Stimulated activated CD8-positive, alpha-beta memory T cell treated with anti-CD3 and anti-CD28 coated beads, Interleukin-15, amount 100 ng/mL, for 48 hours (primary cell): ENCODE measurements at regions not wholly inside any gene's neighbourhood (a gene's known extent, or its start where the extent isn't known, plus 50 kb on each side); places are given as distances from the start of the nearest gene placed in this dataset.

Source experiments
- DNase-seq, 2 donors: peaks; one replicate each; pipeline ENCODE4 v3.0.0-alpha.2; 2020; ENCODE audit warnings: low read depth in 2 of 2

GRCh38 chr5:96072138-96072790, 110.6 kb upstream of the ELL2 start:
- no peak for DNase-seq

DNA sequence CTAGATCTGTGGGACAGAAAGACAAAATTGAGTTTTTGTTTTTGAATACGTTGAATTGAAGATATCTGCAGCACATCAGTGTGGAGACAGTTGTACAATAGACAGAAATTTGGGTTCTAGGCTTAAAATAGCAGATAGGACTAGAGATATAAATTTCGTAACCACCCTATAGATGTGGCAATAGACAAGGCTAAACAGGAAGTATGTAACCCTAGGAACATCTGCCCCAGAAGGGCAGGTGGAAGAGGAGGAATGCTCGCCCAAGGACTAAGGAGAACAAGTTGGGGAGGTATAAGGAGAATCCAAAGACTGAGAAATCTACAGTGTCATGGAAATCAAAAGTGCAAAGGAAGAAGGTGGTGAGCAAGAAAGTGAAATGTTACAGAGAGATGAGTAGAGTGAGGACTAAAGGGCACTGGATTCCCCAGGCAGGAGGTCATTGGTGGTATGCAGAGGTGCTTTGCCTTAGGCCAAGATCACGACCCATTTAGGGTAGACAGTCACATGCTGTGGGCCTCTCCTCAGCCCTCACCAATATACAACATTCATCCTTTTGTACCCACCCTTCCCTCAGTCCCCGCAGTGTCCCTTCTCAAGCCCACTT, 109.1 kb upstream of the ELL2 start:
- DNase-seq: no peak

DNA sequence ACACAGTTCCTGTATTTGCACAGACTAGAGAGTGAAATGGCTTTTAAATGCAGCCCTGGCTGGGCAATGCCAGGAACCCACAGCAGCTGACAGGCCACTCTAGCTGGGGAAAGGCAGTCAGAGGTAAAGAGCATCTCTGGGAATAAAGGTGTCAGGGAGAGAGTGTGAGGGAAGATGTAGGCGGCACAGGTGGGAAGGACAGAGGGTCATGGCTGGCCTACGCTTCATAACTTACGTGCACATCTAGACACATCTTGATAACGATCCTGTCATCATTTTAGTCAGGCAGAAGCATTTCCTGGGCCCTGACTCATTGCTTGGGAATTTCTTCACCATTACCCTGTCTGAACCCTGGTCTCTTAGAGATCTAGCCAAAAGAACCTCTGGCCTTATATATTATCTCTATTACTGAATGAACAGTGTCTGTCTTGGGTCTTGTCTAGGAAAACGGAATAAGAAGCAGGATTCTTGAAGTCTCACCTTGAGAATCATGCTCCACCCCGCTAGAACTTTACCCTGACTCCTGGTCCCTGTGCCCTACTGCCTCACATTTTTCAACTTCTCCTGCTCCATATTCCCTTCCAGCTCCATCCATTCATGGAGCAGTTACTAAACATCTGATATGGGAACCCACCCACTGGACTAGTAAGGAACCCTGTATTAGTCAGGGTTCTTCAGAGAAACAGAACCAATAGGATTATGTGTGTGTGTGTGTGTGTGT, 106.4 kb upstream of the ELL2 start:
- peak in 1 of 2 donors; percentile 19 for DNase-seq

GRCh38 chr5:96067251-96067650, 105.6 kb upstream of the ELL2 start:
- DNase-seq: no peak

DNA sequence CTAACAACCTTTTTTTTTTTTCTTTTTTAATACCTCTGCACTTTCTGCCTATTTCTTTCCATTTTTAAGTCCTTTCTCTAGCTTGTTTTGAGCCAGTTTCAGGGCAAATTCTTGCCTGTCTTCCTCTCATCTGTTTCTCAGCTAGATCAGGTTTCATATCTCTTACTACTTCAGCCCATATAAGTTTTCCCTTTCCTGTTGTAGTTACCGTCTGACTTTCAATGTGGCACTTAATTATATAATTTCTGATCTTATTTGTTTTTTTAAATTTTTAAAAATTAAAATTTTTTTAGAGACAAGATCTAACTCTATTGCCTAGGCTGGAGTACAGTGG, 104.7 kb upstream of the ELL2 start:
- DNase-seq: no peak

DNA sequence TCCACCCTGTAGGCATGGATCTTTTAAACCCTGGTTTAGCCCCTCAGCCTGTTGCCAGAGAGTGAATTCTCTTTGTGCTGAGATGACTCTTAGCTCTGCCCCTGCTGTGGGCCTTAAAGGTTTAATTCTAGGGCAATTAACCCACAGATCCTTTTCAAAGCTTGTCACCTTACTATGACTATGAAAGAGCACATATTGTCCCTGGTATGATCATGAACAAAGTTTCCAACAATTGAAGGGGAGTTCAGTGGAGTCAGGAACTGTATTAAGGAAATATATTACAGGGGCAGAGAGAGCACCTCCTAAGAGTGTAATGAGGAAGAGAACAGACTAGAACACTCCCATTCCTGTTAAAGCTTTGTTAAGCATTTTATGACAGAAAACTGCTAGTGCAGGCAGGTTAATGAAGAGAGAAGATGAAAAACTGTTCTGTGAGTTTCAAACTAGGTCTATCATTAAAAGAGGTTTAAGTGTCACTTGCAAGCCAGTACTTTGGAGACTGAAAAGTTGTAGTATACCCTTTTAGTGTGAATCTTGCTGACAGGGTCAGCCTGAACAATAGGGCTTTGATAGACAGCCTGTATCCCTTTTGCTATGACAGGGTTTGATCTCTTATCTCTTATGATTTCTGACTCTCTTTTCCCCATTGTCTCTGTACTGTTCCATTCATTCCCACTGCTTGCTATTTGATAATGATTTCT, 104.2 kb upstream of the ELL2 start:
- DNase-seq: no peak

- DNase-seq: no peak
These were observed 103.2 kb upstream of the ELL2 start for GRCh38 chr5:96064877-96065276.

DNA sequence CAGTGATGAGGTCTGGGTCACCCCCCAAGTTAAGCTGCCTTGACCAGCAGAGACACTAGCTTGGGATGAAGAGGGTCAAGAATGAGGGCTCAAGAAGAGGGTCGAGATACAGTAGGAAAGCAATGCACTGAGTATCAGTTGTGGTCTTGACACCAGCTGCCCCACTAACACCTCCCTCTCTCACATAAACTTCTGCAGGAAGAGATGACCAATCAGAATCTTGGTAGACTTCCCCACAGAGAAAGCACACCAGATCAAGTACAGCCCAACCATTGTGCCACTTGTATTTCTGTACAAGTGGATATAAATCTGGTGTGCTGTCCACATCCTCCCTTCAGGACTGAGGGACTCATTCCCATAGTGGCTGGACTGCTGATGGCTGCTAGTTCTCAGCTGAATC, 101.2 kb upstream of the ELL2 start:
- no peak for DNase-seq

- DNase-seq: no peak
These were observed 96.4 kb upstream of the ELL2 start for GRCh38 chr5:96058084-96058483.

- DNase-seq: no peak
These were observed 92.8 kb upstream of the ELL2 start for GRCh38 chr5:96054311-96055030.

DNA sequence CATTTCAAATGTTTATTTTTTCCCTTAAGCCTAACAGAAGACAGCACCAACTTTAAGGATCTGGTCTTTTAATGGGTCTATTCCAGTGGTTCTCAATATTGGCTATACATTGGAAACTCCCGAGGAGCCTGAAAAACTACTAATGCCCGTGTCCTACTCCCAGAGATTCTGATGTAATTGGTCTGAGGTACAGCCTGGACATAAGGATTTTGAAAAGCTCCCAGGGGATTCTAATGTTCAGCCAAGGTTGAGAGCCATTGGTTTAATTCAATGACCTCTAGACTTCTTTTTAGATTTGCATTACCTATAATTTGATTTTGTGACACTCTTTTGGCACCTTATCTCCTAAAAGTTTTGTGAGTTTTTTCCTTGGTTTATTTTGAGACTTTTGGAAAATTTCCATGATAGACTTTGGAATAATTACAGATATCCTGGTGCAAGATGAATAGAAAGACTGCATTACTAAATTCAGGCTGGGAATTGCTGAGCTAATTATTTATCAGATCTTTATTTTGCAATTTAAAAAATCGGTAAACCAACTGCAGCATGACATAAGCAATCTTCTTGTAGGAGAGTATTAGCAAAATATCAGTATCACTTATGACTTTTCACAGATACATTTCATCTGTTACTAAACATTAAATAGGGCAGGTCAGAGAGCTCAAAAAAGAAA, 91.5 kb upstream of the ELL2 start:
- DNase-seq: no peak

DNA sequence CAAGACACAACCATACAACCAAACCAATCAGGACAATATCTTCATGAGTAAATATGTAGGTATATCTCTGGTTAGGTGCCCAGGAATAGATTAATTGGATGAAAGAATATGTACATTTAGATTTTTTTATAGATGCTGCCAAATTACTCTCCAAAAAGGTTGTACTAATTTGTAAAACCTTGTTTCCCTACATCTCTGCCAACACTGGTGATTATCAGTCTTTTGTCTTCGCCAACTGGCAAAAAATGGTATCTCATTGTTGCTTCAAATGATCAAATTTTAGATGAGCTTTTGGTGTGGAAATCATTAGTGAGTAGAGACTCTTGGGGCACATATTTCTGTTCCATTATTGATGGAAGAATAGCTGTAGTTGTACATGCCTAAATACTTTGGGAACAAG, 90.7 kb upstream of the ELL2 start:
- no peak for DNase-seq

- DNase-seq: no peak
These were observed 89.8 kb upstream of the ELL2 start for GRCh38 chr5:96051401-96051830.

DNA sequence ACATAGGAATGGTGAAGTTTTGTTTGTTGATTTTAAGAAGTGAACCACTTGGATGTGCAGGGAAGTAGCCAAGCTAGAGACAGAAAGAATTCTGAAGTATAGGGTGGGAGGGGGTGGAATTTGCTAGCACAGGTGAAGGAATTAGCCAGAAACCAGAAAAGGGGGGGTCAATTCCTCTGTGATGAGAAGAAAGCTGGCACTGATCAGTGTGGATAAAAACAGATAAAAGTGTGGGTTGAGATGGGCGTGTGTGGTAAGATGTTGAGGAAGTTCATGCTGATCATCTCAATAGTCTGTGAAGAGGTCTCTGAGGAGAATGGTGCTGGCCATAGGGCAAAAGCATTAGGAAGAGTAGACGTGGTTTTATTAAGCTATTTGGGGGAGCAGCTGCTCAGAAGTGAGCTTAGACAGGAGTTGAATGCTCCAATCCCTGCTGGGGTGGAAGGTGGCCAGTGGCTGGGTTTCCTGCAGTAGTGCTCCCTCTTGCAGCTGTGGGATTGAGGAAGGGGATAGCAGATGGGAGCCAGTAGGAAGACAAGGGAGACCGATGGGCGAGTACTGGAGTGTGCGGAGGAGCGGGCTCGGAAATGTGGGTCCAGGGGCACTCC, 88.7 kb upstream of the ELL2 start:
- DNase-seq: no peak

- no peak for DNase-seq
These were observed 88.0 kb upstream of the ELL2 start for GRCh38 chr5:96049398-96050272.

DNA sequence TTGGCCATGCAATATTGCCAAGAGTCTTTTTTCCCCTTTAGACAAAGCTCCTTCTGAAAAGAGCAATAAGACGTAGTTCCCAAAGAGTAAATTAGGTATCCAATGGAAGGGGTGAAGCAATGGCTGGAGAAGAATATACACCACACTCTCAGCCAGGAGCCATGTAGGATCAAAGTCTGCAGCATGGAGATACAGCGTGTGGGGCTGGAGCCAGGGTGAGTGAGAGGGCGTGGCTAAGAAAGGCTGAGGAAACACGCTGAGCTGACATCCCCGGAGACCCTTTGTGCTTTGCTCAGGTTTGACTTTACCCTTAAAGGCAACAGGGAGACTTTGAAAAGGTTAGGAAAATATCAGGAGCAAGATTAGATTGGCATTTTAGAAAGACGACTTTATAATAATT, 87.1 kb upstream of the ELL2 start:
- no peak for DNase-seq

- no peak for DNase-seq
These were observed 84.2 kb upstream of the ELL2 start for GRCh38 chr5:96045888-96046287.

- no peak for DNase-seq
These were observed 81.8 kb upstream of the ELL2 start for GRCh38 chr5:96043446-96043845.

GRCh38 chr5:96037128-96037527, 75.5 kb upstream of the ELL2 start:
- DNase-seq: no peak

GRCh38 chr5:96036301-96036700, 74.7 kb upstream of the ELL2 start:
- DNase-seq: no peak
